Testis (tissue), 2 donors: ENCODE measurements at regions not wholly inside any gene's neighbourhood (a gene's known extent, or its start where the extent isn't known, plus 50 kb on each side); places are given as distances from the start of the nearest gene placed in this dataset.

Experiments
- POLR2A ChIP-seq: fragments of 450-650 bp; IDR thresholded peaks from one replicate; pipeline ENCODE4 v1.6.1; 2017; ENCODE audit warnings: antibody characterized with exemption, mild to moderate bottlenecking, moderate library complexity
- TF ChIP-seq, protein P1 (sequence below), 3 experiments: fragments of 450-650 bp in 2 of 3; fragments of 200-600 bp in 1 of 3; sonication (generic) in 1 of 3; IDR thresholded peaks; one replicate each; pipeline ENCODE4 v1.5.1; 2016 to 2019; ENCODE audit warnings: antibody characterized with exemption in 3 of 3, mild to moderate bottlenecking in 2 of 3, moderate library complexity in 1 of 3

DNA sequence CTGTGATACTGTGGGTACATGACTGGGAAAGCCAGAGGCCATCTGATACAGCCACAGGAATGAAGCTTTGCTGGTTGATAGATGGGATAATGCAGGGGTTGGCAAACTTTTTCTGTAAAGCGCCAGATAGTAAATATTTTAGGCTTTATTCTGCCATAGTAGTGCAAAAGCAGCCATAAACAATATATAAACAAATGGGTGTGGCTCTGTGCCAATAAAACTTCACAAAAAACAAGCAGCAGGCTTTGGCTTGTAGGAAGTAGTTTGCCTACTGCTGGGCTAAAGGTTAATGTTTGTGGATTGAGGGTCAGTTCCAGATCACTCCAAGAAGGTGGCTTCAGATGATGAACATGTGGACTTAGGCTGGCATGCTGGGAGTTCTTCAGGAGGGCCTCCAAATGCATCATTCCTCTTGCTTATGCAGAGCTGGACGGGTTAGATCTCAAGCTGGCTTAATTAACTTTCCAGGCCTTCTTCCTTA is 305.7 kb downstream of the RPLP1 start:
- TF ChIP-seq, protein P1, sequence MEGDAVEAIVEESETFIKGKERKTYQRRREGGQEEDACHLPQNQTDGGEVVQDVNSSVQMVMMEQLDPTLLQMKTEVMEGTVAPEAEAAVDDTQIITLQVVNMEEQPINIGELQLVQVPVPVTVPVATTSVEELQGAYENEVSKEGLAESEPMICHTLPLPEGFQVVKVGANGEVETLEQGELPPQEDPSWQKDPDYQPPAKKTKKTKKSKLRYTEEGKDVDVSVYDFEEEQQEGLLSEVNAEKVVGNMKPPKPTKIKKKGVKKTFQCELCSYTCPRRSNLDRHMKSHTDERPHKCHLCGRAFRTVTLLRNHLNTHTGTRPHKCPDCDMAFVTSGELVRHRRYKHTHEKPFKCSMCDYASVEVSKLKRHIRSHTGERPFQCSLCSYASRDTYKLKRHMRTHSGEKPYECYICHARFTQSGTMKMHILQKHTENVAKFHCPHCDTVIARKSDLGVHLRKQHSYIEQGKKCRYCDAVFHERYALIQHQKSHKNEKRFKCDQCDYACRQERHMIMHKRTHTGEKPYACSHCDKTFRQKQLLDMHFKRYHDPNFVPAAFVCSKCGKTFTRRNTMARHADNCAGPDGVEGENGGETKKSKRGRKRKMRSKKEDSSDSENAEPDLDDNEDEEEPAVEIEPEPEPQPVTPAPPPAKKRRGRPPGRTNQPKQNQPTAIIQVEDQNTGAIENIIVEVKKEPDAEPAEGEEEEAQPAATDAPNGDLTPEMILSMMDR (IDR thresholded peaks at IDR 0.05) = no peak
- TF ChIP-seq POLR2A = no peak
